GM23338 (cell line): ENCODE measurements at regions not wholly inside any gene's neighbourhood (a gene's known extent, or its start where the extent isn't known, plus 50 kb on each side); places are given as distances from the start of the nearest gene placed in this dataset.

ENCODE experiments used
- ATAC-seq: fragments of 200-7000 bp; cut with Tn5 transposase; 3 replicates; pipeline ENCODE4 v1.9.1; 2020
- DNase-seq: peaks from one replicate; pipeline ENCODE4 v3.0.0-alpha.2; 2015; ENCODE audit warnings: low spot score
- H2AFZ ChIP-seq: fragments of 200-600 bp; sonication (generic); 2 replicates; pipeline ENCODE4 v1.8.0; 2016; ENCODE audit warnings: antibody characterized with exemption, mild to moderate bottlenecking, moderate library complexity
- H3F3A ChIP-seq: fragments of 200-600 bp; sonication (generic); replicated peaks from 2 replicates; pipeline ENCODE4 v1.8.0; 2017; ENCODE audit warnings: antibody characterized with exemption, mixed run types, low read depth
- H3K27ac ChIP-seq: fragments of 200-600 bp; sonication (generic); 2 replicates; pipeline ENCODE4 v1.6.1; 2016; ENCODE audit warnings: low read depth
- H3K27me3 ChIP-seq: fragments of 200-600 bp; sonication (generic); 2 replicates; pipeline ENCODE4 v1.8.0; 2016; ENCODE audit warnings: mild to moderate bottlenecking, mixed run types, moderate library complexity; ENCODE audit not compliant: insufficient read depth
- H3K36me3 ChIP-seq: fragments of 200-600 bp; sonication (generic); 2 replicates; pipeline ENCODE4 v1.8.0; 2016; ENCODE audit warnings: mild to moderate bottlenecking; ENCODE audit not compliant: insufficient read depth
- H3K4me1 ChIP-seq: fragments of 200-600 bp; sonication (generic); 2 replicates; pipeline ENCODE4 v1.8.0; 2016; ENCODE audit warnings: mild to moderate bottlenecking, moderate library complexity; ENCODE audit not compliant: insufficient read depth
- H3K4me2 ChIP-seq: fragments of 200-600 bp; sonication (generic); 2 replicates; pipeline ENCODE4 v1.7.1; 2017; ENCODE audit warnings: mixed run types
- H3K4me3 ChIP-seq: fragments of 200-600 bp; sonication (generic); 2 replicates; pipeline ENCODE4 v1.6.1; 2016; ENCODE audit warnings: mixed run types
- H3K79me2 ChIP-seq: fragments of 200-600 bp; sonication (generic); replicated peaks from 2 replicates; pipeline ENCODE4 v1.8.0; 2017; ENCODE audit warnings: mild to moderate bottlenecking; ENCODE audit not compliant: insufficient read depth
- H3K9me2 ChIP-seq: fragments of 200-600 bp; sonication (generic); 2 replicates; pipeline ENCODE4 v1.8.0; 2017; ENCODE audit not compliant: insufficient read depth
- H4K20me1 ChIP-seq: fragments of 200-600 bp; sonication (generic); replicated peaks from 2 replicates; pipeline ENCODE4 v1.8.0; 2017; ENCODE audit warnings: mild to moderate bottlenecking; ENCODE audit not compliant: insufficient read depth
- H3K27ac Mint-ChIP-seq: 2 replicates; pipeline ENCODE4 v1.8.0; 2020; ENCODE audit warnings: inconsistent platforms, mild to moderate bottlenecking, moderate library complexity, mixed read lengths
- H3K27me3 Mint-ChIP-seq: 3 replicates; pipeline ENCODE4 v1.8.0; 2022; ENCODE audit warnings: low read depth, mild to moderate bottlenecking, moderate library complexity, mixed read lengths, inconsistent platforms; ENCODE audit not compliant: insufficient read depth, poor library complexity
- H3K36me3 Mint-ChIP-seq: 3 replicates; pipeline ENCODE4 v1.8.0; 2021; ENCODE audit warnings: low read depth, mild to moderate bottlenecking, inconsistent platforms, moderate library complexity, mixed read lengths
- H3K4me1 Mint-ChIP-seq: 3 replicates; pipeline ENCODE4 v1.8.0; 2020; ENCODE audit warnings: mild to moderate bottlenecking, inconsistent platforms, mixed read lengths
- H3K4me3 Mint-ChIP-seq: 3 replicates; pipeline ENCODE4 v1.8.0; 2021; ENCODE audit warnings: moderate library complexity, mild to moderate bottlenecking, inconsistent platforms, mixed read lengths
- H3K9me3 Mint-ChIP-seq: 3 replicates; pipeline ENCODE4 v1.8.0; 2020; ENCODE audit warnings: moderate library complexity, mild to moderate bottlenecking, inconsistent platforms, mixed read lengths
- CREB1 ChIP-seq: fragments of 250-450 bp; sonication (Bioruptor Pico); IDR thresholded peaks from 2 replicates; pipeline ENCODE4 v1.5.0; 2020; ENCODE audit warnings: low read depth, mild to moderate bottlenecking, moderate library complexity
- ETS1 ChIP-seq: IDR thresholded peaks from 2 replicates; pipeline ENCODE4 v1.6.1; 2016; ENCODE audit warnings: antibody characterized with exemption
- EZH2 ChIP-seq: fragments of 200-600 bp; sonication (generic); IDR thresholded peaks from one replicate; pipeline ENCODE4 v1.8.0; 2017; ENCODE audit warnings: antibody characterized with exemption, mild to moderate bottlenecking, low read depth; ENCODE audit not compliant: unreplicated experiment
- EZH2phosphoT487 ChIP-seq: fragments of 200-600 bp; sonication (generic); IDR thresholded peaks from one replicate; pipeline ENCODE4 v1.8.1; 2018; ENCODE audit warnings: antibody characterized with exemption; ENCODE audit not compliant: unreplicated experiment
- JUNB ChIP-seq: IDR thresholded peaks from one replicate; pipeline ENCODE4 v1.6.1; 2016; ENCODE audit warnings: antibody characterized with exemption; ENCODE audit not compliant: unreplicated experiment
- NANOG ChIP-seq: IDR thresholded peaks from 2 replicates; pipeline ENCODE4 v1.6.1; 2016; ENCODE audit warnings: antibody characterized with exemption, borderline replicate concordance
- POLR2AphosphoS5 ChIP-seq: IDR thresholded peaks from 2 replicates; pipeline ENCODE4 v1.6.1; 2016; ENCODE audit warnings: antibody characterized with exemption, low read depth
- STAT1 ChIP-seq: IDR thresholded peaks from one replicate; pipeline ENCODE4 v1.6.1; 2016; ENCODE audit warnings: antibody characterized with exemption; ENCODE audit not compliant: unreplicated experiment
- ZNF114 ChIP-seq: fragments of 250-450 bp; sonication (Bioruptor Pico); IDR thresholded peaks from 2 replicates; pipeline ENCODE4 v1.5.0; 2020; ENCODE audit warnings: mild to moderate bottlenecking, moderate library complexity
- ZNF331 ChIP-seq: fragments of 250-450 bp; sonication (Bioruptor Pico); IDR thresholded peaks from 2 replicates; pipeline ENCODE4 v1.5.0; 2020; ENCODE audit warnings: low read depth, mild to moderate bottlenecking, moderate library complexity
- ZNF462 ChIP-seq: fragments of 250-450 bp; sonication (Bioruptor Pico); IDR thresholded peaks from 2 replicates; pipeline ENCODE4 v1.5.0; 2020; ENCODE audit warnings: mild to moderate bottlenecking, moderate library complexity
- TF ChIP-seq, protein P1 (sequence below), 2 experiments: fragments of 200-600 bp in 1 of 2; sonication (generic) in 1 of 2; conservative IDR thresholded peaks; 2 replicates each; pipeline versions ENCODE4 v1.5.1 to v1.6.1; 2016 to 2017; ENCODE audit warnings: antibody characterized with exemption in 2 of 2, low read depth in 2 of 2, mild to moderate bottlenecking in 2 of 2, moderate library complexity in 1 of 2
- TF ChIP-seq, protein P2 (sequence below): IDR thresholded peaks from one replicate; pipeline ENCODE4 v1.6.1; 2018; ENCODE audit warnings: antibody characterized with exemption; ENCODE audit not compliant: unreplicated experiment

DNA sequence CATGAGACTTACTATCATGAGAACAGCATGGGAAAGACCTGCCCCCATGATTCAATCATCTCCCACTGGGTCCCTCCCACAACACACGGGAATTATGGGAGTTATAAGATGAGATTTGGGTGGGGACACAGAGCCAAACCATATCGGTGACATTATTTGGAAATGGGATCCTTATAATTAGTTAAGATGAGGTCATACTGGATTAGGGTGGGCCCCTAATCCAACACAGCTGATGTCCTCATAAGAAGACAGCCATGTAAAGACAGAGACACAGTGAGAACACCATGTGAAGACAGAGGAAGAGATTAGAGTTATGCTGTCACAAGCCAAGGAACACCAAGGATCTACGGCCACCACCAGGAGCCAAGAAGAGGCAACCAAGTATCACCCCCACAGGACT, 161.7 kb downstream of the SPTSSA start:
- no peaks in the 10 kb centered on the region for H3K79me2 ChIP-seq
- no peak overlapping the region for H2AFZ ChIP-seq
- no peak overlapping the region for H3K4me2 ChIP-seq
- H3F3A ChIP-seq: no peaks in the 10 kb centered on the region
- 0 out of 2 replicates have a peak, but pooled peaks cover 5% of the 10 kb centered on the region for H3K4me1 ChIP-seq
- Mint-ChIP-seq H3K9me3 (peaks cover 19% of the 10 kb centered on the region), H3K4me3 (no peak overlapping the region), H3K27ac (no peak overlapping the region), H3K4me1 (peaks cover 10% of the 10 kb centered on the region), H3K36me3 (peaks cover 18% of the 10 kb centered on the region), H3K27me3 (peaks cover 15% of the 10 kb centered on the region)
- no peak overlapping the region for H3K27ac ChIP-seq
- TF ChIP-seq ETS1 (no peak), EZH2 (no peak), ZNF462 (CRISPR knock-in tag) (no peak), ZNF331 (CRISPR knock-in tag) (no peak), STAT1 (no peak), POLR2AphosphoS5 (no peak), ZNF114 (CRISPR knock-in tag) (no peak), EZH2phosphoT487 (no peak), JUNB (no peak), NANOG (no peak), CREB1 (CRISPR knock-in tag) (no peak)
- TF ChIP-seq, protein P1, sequence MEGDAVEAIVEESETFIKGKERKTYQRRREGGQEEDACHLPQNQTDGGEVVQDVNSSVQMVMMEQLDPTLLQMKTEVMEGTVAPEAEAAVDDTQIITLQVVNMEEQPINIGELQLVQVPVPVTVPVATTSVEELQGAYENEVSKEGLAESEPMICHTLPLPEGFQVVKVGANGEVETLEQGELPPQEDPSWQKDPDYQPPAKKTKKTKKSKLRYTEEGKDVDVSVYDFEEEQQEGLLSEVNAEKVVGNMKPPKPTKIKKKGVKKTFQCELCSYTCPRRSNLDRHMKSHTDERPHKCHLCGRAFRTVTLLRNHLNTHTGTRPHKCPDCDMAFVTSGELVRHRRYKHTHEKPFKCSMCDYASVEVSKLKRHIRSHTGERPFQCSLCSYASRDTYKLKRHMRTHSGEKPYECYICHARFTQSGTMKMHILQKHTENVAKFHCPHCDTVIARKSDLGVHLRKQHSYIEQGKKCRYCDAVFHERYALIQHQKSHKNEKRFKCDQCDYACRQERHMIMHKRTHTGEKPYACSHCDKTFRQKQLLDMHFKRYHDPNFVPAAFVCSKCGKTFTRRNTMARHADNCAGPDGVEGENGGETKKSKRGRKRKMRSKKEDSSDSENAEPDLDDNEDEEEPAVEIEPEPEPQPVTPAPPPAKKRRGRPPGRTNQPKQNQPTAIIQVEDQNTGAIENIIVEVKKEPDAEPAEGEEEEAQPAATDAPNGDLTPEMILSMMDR (conservative IDR thresholded peaks at IDR 0.05; ENCODE audit: low read depth in 2 of 2): no peak
- TF ChIP-seq, protein P2, sequence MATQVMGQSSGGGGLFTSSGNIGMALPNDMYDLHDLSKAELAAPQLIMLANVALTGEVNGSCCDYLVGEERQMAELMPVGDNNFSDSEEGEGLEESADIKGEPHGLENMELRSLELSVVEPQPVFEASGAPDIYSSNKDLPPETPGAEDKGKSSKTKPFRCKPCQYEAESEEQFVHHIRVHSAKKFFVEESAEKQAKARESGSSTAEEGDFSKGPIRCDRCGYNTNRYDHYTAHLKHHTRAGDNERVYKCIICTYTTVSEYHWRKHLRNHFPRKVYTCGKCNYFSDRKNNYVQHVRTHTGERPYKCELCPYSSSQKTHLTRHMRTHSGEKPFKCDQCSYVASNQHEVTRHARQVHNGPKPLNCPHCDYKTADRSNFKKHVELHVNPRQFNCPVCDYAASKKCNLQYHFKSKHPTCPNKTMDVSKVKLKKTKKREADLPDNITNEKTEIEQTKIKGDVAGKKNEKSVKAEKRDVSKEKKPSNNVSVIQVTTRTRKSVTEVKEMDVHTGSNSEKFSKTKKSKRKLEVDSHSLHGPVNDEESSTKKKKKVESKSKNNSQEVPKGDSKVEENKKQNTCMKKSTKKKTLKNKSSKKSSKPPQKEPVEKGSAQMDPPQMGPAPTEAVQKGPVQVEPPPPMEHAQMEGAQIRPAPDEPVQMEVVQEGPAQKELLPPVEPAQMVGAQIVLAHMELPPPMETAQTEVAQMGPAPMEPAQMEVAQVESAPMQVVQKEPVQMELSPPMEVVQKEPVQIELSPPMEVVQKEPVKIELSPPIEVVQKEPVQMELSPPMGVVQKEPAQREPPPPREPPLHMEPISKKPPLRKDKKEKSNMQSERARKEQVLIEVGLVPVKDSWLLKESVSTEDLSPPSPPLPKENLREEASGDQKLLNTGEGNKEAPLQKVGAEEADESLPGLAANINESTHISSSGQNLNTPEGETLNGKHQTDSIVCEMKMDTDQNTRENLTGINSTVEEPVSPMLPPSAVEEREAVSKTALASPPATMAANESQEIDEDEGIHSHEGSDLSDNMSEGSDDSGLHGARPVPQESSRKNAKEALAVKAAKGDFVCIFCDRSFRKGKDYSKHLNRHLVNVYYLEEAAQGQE: no peak
- H3K27me3 ChIP-seq: no peaks in the 10 kb centered on the region
- H3K4me3 ChIP-seq: no peak overlapping the region
- no peaks in the 10 kb centered on the region; the same call in 1 of the 2 replicates for H3K9me2 ChIP-seq
- no peaks in the 10 kb centered on the region for H4K20me1 ChIP-seq
- DNase-seq (no peak), ATAC-seq (no peak)
- H3K36me3 ChIP-seq: no peaks in the 10 kb centered on the region
